Fibroblast of lung (primary cell): ENCODE measurements at regions not wholly inside any gene's neighbourhood (a gene's known extent, or its start where the extent isn't known, plus 50 kb on each side); places are given as distances from the start of the nearest gene placed in this dataset.
A peak's percentile ranks its signal among the peaks of the same experiment; 100 is the strongest.

Experiments
- DNase-seq, 2 donors: peaks; one replicate each; pipeline versions ENCODE4 v3.0.0 to v3.0.0-alpha.2; 2010; ENCODE audit warnings: low read depth in 2 of 2
- H2AFZ ChIP-seq: 2 replicates; pipeline ENCODE4 v1.5.1; 2012; ENCODE audit warnings: low read length, control low read depth, inconsistent platforms
- H3K27ac ChIP-seq: 2 replicates; pipeline ENCODE4 v1.5.1; 2011; ENCODE audit warnings: low read length, control low read depth; ENCODE audit not compliant: insufficient read depth
- H3K27me3 ChIP-seq: 2 replicates; pipeline ENCODE4 v1.5.1; 2011; ENCODE audit warnings: mild to moderate bottlenecking, low read length; ENCODE audit not compliant: control insufficient read depth, insufficient read depth
- H3K36me3 ChIP-seq: 2 replicates; pipeline ENCODE4 v1.5.1; 2011; ENCODE audit warnings: low read length; ENCODE audit not compliant: control insufficient read depth, insufficient read depth
- H3K4me1 ChIP-seq: 2 replicates; pipeline ENCODE4 v1.5.1; 2011; ENCODE audit warnings: low read length; ENCODE audit not compliant: control insufficient read depth, insufficient read depth; ENCODE audit errors: extremely low read depth
- H3K4me2 ChIP-seq: 2 replicates; pipeline ENCODE4 v1.5.1; 2011; ENCODE audit warnings: low read length, control low read depth; ENCODE audit not compliant: insufficient read depth; ENCODE audit errors: extremely low read depth
- H3K4me3 ChIP-seq, 4 experiments: fragments of 200-600 bp in 1 of 4; sonication (generic) in 1 of 4; replicated peaks in 1 of 4; 2 replicates each; pipeline ENCODE4 v1.5.1; 2011 to 2016; ENCODE audit warnings: low read length in 4 of 4, low read depth in 3 of 4, mild to moderate bottlenecking in 3 of 4, control low read depth in 2 of 4, inconsistent platforms in 1 of 4, mixed read lengths in 1 of 4; ENCODE audit not compliant: insufficient read depth in 1 of 4; ENCODE audit errors: control extremely low read depth in 1 of 4
- H3K79me2 ChIP-seq: 2 replicates; pipeline ENCODE4 v1.5.1; 2012; ENCODE audit warnings: mild to moderate bottlenecking, low read length, inconsistent platforms; ENCODE audit not compliant: control insufficient read depth, insufficient read depth
- H3K9ac ChIP-seq: 2 replicates; pipeline ENCODE4 v1.5.1; 2011; ENCODE audit warnings: mild to moderate bottlenecking, low read length, control low read depth; ENCODE audit not compliant: insufficient read depth
- H3K9me3 ChIP-seq: 2 replicates; pipeline ENCODE4 v1.5.1; 2012; ENCODE audit warnings: low read depth, low read length; ENCODE audit not compliant: control insufficient read depth, insufficient read depth
- H4K20me1 ChIP-seq: 2 replicates; pipeline ENCODE4 v1.5.1; 2011; ENCODE audit warnings: low read length; ENCODE audit not compliant: control insufficient read depth, insufficient read depth; ENCODE audit errors: extremely low read depth
- CTCF ChIP-seq, 2 donors: IDR thresholded peaks in 1 of 2; conservative IDR thresholded peaks in 1 of 2; 1 replicate in 1 of 2; 2 replicates in 1 of 2; pipeline ENCODE4 v1.5.1; 2011 to 2012; ENCODE audit warnings: low read length in 2 of 2, control low read depth in 1 of 2, inconsistent platforms in 1 of 2, low read depth in 1 of 2, mild to moderate bottlenecking in 1 of 2
- EZH2 ChIP-seq: IDR thresholded peaks from 2 replicates; pipeline ENCODE4 v1.5.1; 2012; ENCODE audit warnings: low read length, control low read depth, mild to moderate bottlenecking; ENCODE audit errors: missing control alignments

- H2AFZ ChIP-seq = no peak overlapping the region
- H3K4me2 ChIP-seq = no peak overlapping the region
- no peaks in the 10 kb centered on the region for H3K79me2 ChIP-seq
- no peak overlapping the region for H3K9ac ChIP-seq
- no peaks in the 10 kb centered on the region for H3K36me3 ChIP-seq
- no peaks in the 10 kb centered on the region for H3K9me3 ChIP-seq
- no peaks in the 10 kb centered on the region for H3K27me3 ChIP-seq
- H3K4me1 ChIP-seq = no peaks in the 10 kb centered on the region
- no peak overlapping the region for H3K4me3 ChIP-seq
- TF ChIP-seq CTCF (conservative IDR thresholded peaks at IDR 0.05 in 1 of 2, IDR thresholded peaks at IDR 0.05 in 1 of 2; ENCODE audit: low read depth in 1 of 2, low read length in 2 of 2) (no peak), EZH2 (no peak)
- H3K27ac ChIP-seq = no peak overlapping the region
- no peaks in the 10 kb centered on the region for H4K20me1 ChIP-seq
- DNase-seq = peak in 1 of 2 donors; percentile 90
These were observed 254.7 kb downstream of the MREG start for GRCh38 chr2:215758691-215759090.

GRCh38 chr2:215756346-215756730 is 257.0 kb downstream of the MREG start:
- no peak for TF ChIP-seq CTCF (conservative IDR thresholded peaks at IDR 0.05 in 1 of 2, IDR thresholded peaks at IDR 0.05 in 1 of 2; ENCODE audit: low read depth in 1 of 2, low read length in 2 of 2)
- TF ChIP-seq EZH2 = no peak
- Histone ChIP-seq H3K27ac (no peak overlapping the region), H3K79me2 (no peaks in the 10 kb centered on the region), H3K9ac (no peak overlapping the region), H3K4me3 (no peak overlapping the region), H3K4me2 (no peak overlapping the region), H3K9me3 (no peaks in the 10 kb centered on the region), H3K4me1 (peaks cover 3% of the 10 kb centered on the region), H2AFZ (no peak overlapping the region), H3K36me3 (no peaks in the 10 kb centered on the region), H4K20me1 (no peaks in the 10 kb centered on the region), H3K27me3 (no peaks in the 10 kb centered on the region)
- no peak for DNase-seq

- peak in 1 of 2 donors; percentile 24 for DNase-seq
- no peak overlapping the region for H3K4me2 ChIP-seq
These were observed 257.6 kb downstream of the MREG start for GRCh38 chr2:215755641-215756345.

More at GRCh38 chr2:215755641-215756345, 257.6 kb downstream of the MREG start:
- no peak overlapping the region for H2AFZ ChIP-seq
- TF ChIP-seq CTCF (conservative IDR thresholded peaks at IDR 0.05 in 1 of 2, IDR thresholded peaks at IDR 0.05 in 1 of 2; ENCODE audit: low read depth in 1 of 2, low read length in 2 of 2) = no peak
- TF ChIP-seq EZH2 = no peak
- H3K27me3 ChIP-seq = no peaks in the 10 kb centered on the region
- H3K9me3 ChIP-seq = no peaks in the 10 kb centered on the region
- H3K4me3 ChIP-seq = no peak overlapping the region
- no peaks in the 10 kb centered on the region for H3K36me3 ChIP-seq
- H3K9ac ChIP-seq = no peak overlapping the region
- H3K27ac ChIP-seq = no peak overlapping the region
- no peaks in the 10 kb centered on the region for H3K79me2 ChIP-seq
- peaks cover 3% of the 10 kb centered on the region for H3K4me1 ChIP-seq
- no peaks in the 10 kb centered on the region for H4K20me1 ChIP-seq
